ENCODE measurements at regions not wholly inside any gene's neighbourhood (a gene's known extent, or its start where the extent isn't known, plus 50 kb on each side); places are given as distances from the start of the nearest gene placed in this dataset.

DNA sequence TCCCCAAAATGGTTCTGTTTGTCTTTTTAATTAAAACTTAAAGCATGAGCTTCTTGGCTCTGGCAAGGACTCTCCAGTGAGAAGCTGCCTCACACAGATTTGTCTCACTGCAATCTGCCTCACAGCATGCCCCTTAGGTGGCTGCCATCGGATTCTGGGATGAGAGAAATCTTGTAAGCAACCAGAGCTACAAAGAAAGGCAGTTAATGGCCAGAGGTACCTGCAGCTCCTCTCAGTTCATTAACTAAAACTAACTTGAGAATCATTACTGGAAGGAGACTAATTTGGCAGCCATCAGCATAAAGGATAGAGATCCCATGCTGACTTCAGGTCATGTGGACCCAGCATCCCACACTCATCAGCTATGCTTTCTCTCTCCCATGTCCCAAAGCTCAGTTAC, 220.6 kb upstream of the DMAC1 start:
- TF ChIP-seq, protein P1, sequence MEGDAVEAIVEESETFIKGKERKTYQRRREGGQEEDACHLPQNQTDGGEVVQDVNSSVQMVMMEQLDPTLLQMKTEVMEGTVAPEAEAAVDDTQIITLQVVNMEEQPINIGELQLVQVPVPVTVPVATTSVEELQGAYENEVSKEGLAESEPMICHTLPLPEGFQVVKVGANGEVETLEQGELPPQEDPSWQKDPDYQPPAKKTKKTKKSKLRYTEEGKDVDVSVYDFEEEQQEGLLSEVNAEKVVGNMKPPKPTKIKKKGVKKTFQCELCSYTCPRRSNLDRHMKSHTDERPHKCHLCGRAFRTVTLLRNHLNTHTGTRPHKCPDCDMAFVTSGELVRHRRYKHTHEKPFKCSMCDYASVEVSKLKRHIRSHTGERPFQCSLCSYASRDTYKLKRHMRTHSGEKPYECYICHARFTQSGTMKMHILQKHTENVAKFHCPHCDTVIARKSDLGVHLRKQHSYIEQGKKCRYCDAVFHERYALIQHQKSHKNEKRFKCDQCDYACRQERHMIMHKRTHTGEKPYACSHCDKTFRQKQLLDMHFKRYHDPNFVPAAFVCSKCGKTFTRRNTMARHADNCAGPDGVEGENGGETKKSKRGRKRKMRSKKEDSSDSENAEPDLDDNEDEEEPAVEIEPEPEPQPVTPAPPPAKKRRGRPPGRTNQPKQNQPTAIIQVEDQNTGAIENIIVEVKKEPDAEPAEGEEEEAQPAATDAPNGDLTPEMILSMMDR (IDR thresholded peaks at IDR 0.05) = no peak
- TF ChIP-seq POLR2A (IDR thresholded peaks at IDR 0.05) = no peak
